ENCODE measurements at regions not wholly inside any gene's neighbourhood (a gene's known extent, or its start where the extent isn't known, plus 50 kb on each side); places are given as distances from the start of the nearest gene placed in this dataset.
A peak's percentile ranks its signal among the peaks of the same experiment; 100 is the strongest.

- TF ChIP-seq FOXA3 (CRISPR knock-in tag; IDR thresholded peaks at IDR 0.05): no peak
- peak; percentile 76; the same call in 1 of the 2 replicates for TF ChIP-seq KDM2A (CRISPR knock-in tag; IDR thresholded peaks at IDR 0.05; ENCODE audit: borderline replicate concordance, low read depth)
- TF ChIP-seq ZNF280D (CRISPR knock-in tag; IDR thresholded peaks at IDR 0.05): no peak
- TF ChIP-seq FOXA1 (IDR thresholded peaks at IDR 0.05): no peak
- no peak for TF ChIP-seq FOXA1 (CRISPR knock-in tag; IDR thresholded peaks at IDR 0.05)
- TF ChIP-seq IKZF4 (CRISPR knock-in tag; IDR thresholded peaks at IDR 0.05; ENCODE audit: borderline replicate concordance, low read depth, not compliant biosample characterization): no peak
- peak; percentile 12; the same call in 1 of the 2 replicates for TF ChIP-seq SALL1 (CRISPR knock-in tag; IDR thresholded peaks at IDR 0.05)
- no peak for TF ChIP-seq DRAP1 (CRISPR knock-in tag; IDR thresholded peaks at IDR 0.05)
- TF ChIP-seq ZNF432 (CRISPR knock-in tag; IDR thresholded peaks at IDR 0.05; ENCODE audit: borderline replicate concordance): no peak
- no peak for TF ChIP-seq WIZ (CRISPR knock-in tag; IDR thresholded peaks at IDR 0.05)
- TF ChIP-seq KAT8 (CRISPR knock-in tag; IDR thresholded peaks at IDR 0.05): 0 out of 2 replicates have a peak, but pooled peaks have one; percentile 23
- no peak for TF ChIP-seq DBP (CRISPR knock-in tag; IDR thresholded peaks at IDR 0.05; ENCODE audit: not compliant biosample characterization)
- TF ChIP-seq SMC3 (IDR thresholded peaks at IDR 0.05; ENCODE audit: low read length): peak; percentile 48; the same call in 1 of the 2 replicates
- no peak for TF ChIP-seq PBX3 (CRISPR knock-in tag; IDR thresholded peaks at IDR 0.05; ENCODE audit: borderline replicate concordance)
- no peak for TF ChIP-seq CC2D1A (CRISPR knock-in tag; IDR thresholded peaks at IDR 0.05)
- TF ChIP-seq SAP130 (CRISPR knock-in tag; IDR thresholded peaks at IDR 0.05; ENCODE audit: low read depth): no peak
- no peak for TF ChIP-seq YY1 (IDR thresholded peaks at IDR 0.05; ENCODE audit: insufficient read depth, insufficient replicate concordance, low read depth, low read length)
- no peak for TF ChIP-seq ZNF317 (CRISPR knock-in tag; IDR thresholded peaks at IDR 0.05)
- no peak for TF ChIP-seq NONO (IDR thresholded peaks at IDR 0.05)
- no peak for TF ChIP-seq NONO (CRISPR knock-in tag; conservative IDR thresholded peaks at IDR 0.05)
- TF ChIP-seq ZFYVE20 (CRISPR knock-in tag; IDR thresholded peaks at IDR 0.05; ENCODE audit: borderline replicate concordance, low read depth): no peak
- TF ChIP-seq ZNF720 (CRISPR knock-in tag; IDR thresholded peaks at IDR 0.05): no peak
- TF ChIP-seq KLF15 (CRISPR knock-in tag; IDR thresholded peaks at IDR 0.05; ENCODE audit: borderline replicate concordance): no peak
- TF ChIP-seq NFIC (IDR thresholded peaks at IDR 0.05; ENCODE audit: low read length): no peak
- no peak for TF ChIP-seq FOXK1 (CRISPR knock-in tag; IDR thresholded peaks at IDR 0.05; ENCODE audit: borderline replicate concordance, low read depth)
- no peak for TF ChIP-seq IRF2 (CRISPR knock-in tag; IDR thresholded peaks at IDR 0.05)
- TF ChIP-seq ZNF256 (CRISPR knock-in tag; conservative IDR thresholded peaks at IDR 0.05): no peak
- TF ChIP-seq ZNF501 (CRISPR knock-in tag; IDR thresholded peaks at IDR 0.05): no peak
Measured at GRCh38 chr15:97903971-97904572, 56.4 kb upstream of the ARRDC4 start (continued).

All from HepG2 (cell line).